ENCODE measurements at regions not wholly inside any gene's neighbourhood (a gene's known extent, or its start where the extent isn't known, plus 50 kb on each side); places are given as distances from the start of the nearest gene placed in this dataset.

- TF ChIP-seq CTCF (IDR thresholded peaks at IDR 0.05; ENCODE audit: unreplicated experiment) = no peak
- peaks cover 49% of the 10 kb centered on the region for H3K27me3 Mint-ChIP-seq (ENCODE audit: low read depth)
- no peaks in the 10 kb centered on the region for H3K4me1 Mint-ChIP-seq
- no peaks in the 10 kb centered on the region for H3K9me3 Mint-ChIP-seq
- no peak overlapping the region for H3K4me3 Mint-ChIP-seq
- no peaks in the 10 kb centered on the region for H3K36me3 Mint-ChIP-seq
- no peak overlapping the region for H3K27ac Mint-ChIP-seq
- no peak for DNase-seq (ENCODE audit: low spot score in 2 of 2, unreplicated experiment in 2 of 2)
These were observed 140.3 kb upstream of the CSF3R start for GRCh38 chr1:36622741-36623648.

- Mint-ChIP-seq H3K27ac (no peak overlapping the region), H3K4me1 (no peaks in the 10 kb centered on the region), H3K36me3 (no peaks in the 10 kb centered on the region), H3K27me3 (ENCODE audit: low read depth) (peaks cover 41% of the 10 kb centered on the region), H3K9me3 (no peaks in the 10 kb centered on the region), H3K4me3 (no peak overlapping the region)
- DNase-seq (ENCODE audit: low spot score in 2 of 2, unreplicated experiment in 2 of 2) = no peak
- no peak for TF ChIP-seq CTCF (IDR thresholded peaks at IDR 0.05; ENCODE audit: unreplicated experiment)
These were observed 138.8 kb upstream of the CSF3R start for GRCh38 chr1:36621531-36621930.

GRCh38 chr1:36620142-36620541, 137.4 kb upstream of the CSF3R start:
- Mint-ChIP-seq H3K4me3 (no peak overlapping the region), H3K27me3 (ENCODE audit: low read depth) (peaks cover 28% of the 10 kb centered on the region), H3K9me3 (no peaks in the 10 kb centered on the region), H3K4me1 (no peaks in the 10 kb centered on the region), H3K36me3 (no peaks in the 10 kb centered on the region), H3K27ac (no peak overlapping the region)
- no peak for TF ChIP-seq CTCF (IDR thresholded peaks at IDR 0.05; ENCODE audit: unreplicated experiment)
- no peak for DNase-seq (ENCODE audit: low spot score in 2 of 2, unreplicated experiment in 2 of 2)

- no peak for TF ChIP-seq CTCF (IDR thresholded peaks at IDR 0.05; ENCODE audit: unreplicated experiment)
- DNase-seq (ENCODE audit: low spot score in 2 of 2, unreplicated experiment in 2 of 2) = no peak
- no peak overlapping the region for H3K27ac Mint-ChIP-seq
- H3K4me3 Mint-ChIP-seq = no peak overlapping the region
- H3K36me3 Mint-ChIP-seq = no peaks in the 10 kb centered on the region
- H3K9me3 Mint-ChIP-seq = no peaks in the 10 kb centered on the region
- H3K27me3 Mint-ChIP-seq (ENCODE audit: low read depth) = peaks cover 7% of the 10 kb centered on the region
- H3K4me1 Mint-ChIP-seq = no peaks in the 10 kb centered on the region
These were observed 132.3 kb upstream of the CSF3R start for GRCh38 chr1:36614991-36615390.

- peaks cover 7% of the 10 kb centered on the region for H3K27me3 Mint-ChIP-seq (ENCODE audit: low read depth)
- H3K4me3 Mint-ChIP-seq = no peak overlapping the region
- no peak for DNase-seq (ENCODE audit: low spot score in 2 of 2, unreplicated experiment in 2 of 2)
- no peak for TF ChIP-seq CTCF (IDR thresholded peaks at IDR 0.05; ENCODE audit: unreplicated experiment)
- H3K4me1 Mint-ChIP-seq = no peaks in the 10 kb centered on the region
- H3K27ac Mint-ChIP-seq = no peak overlapping the region
- H3K9me3 Mint-ChIP-seq = no peaks in the 10 kb centered on the region
- H3K36me3 Mint-ChIP-seq = no peaks in the 10 kb centered on the region
These were observed 131.9 kb upstream of the CSF3R start for GRCh38 chr1:36614571-36614970.
